C4-2B (cell line): ENCODE measurements at regions not wholly inside any gene's neighbourhood (a gene's known extent, or its start where the extent isn't known, plus 50 kb on each side); places are given as distances from the start of the nearest gene placed in this dataset.

Experiments used
- CTCF ChIP-seq: fragments of 450-650 bp; conservative IDR thresholded peaks from 2 replicates; pipeline ENCODE4 v1.5.1; 2017; ENCODE audit warnings: mild to moderate bottlenecking
- ZFX ChIP-seq: fragments of 450-650 bp; IDR thresholded peaks from 2 replicates; pipeline ENCODE4 v1.6.1; 2017

DNA sequence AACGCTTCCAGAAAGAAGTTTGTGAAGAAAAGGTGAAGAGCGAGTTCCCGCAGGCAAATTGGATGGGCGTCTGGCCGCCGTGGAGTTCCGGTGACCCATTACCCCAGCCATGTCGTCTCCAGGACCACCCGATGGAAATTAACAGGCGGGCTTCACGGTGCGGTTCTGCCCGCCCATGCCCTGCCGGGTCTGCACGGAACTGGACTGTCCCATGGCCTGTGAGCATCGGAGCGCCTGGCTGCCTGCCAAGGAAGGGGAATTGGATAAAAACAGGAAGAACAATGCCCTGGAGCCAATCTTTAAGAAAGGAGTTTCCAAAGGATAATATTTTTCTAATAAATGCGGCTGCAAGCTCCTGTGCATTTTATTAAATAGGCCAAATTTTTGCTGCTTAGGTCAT lies 319.8 kb upstream of the SLC7A11 start:
- TF ChIP-seq CTCF (no peak), ZFX (no peak)
